Naive B cell (primary cell): ENCODE measurements at regions not wholly inside any gene's neighbourhood (a gene's known extent, or its start where the extent isn't known, plus 50 kb on each side); places are given as distances from the start of the nearest gene placed in this dataset.

Experiments
- ATAC-seq, 2 donors: fragments of 150-1000 bp; cut with Tn5 transposase; 2 replicates each; pipeline ENCODE4 v1.10.0; 2021; ENCODE audit warnings: low read depth in 2 of 2, mild to moderate bottlenecking in 2 of 2, moderate library complexity in 2 of 2
- DNase-seq: peaks from one replicate; pipeline ENCODE4 v3.0.0; 2022
- H3K27ac Mint-ChIP-seq, 6 donors: one replicate each; pipeline ENCODE4 v1.8.0; 2020 to 2022; ENCODE audit warnings: mild to moderate bottlenecking in 6 of 6, mixed read lengths in 6 of 6, moderate library complexity in 5 of 6, inconsistent platforms in 2 of 6
- H3K27me3 Mint-ChIP-seq, 3 donors: one replicate each; pipeline ENCODE4 v1.8.0; 2021 to 2022; ENCODE audit warnings: mixed read lengths in 3 of 3, mild to moderate bottlenecking in 1 of 3
- H3K36me3 Mint-ChIP-seq, 2 donors: one replicate each; pipeline ENCODE4 v1.8.0; 2020 to 2022; ENCODE audit warnings: mixed read lengths in 2 of 2, inconsistent platforms in 1 of 2, mild to moderate bottlenecking in 1 of 2
- H3K4me1 Mint-ChIP-seq, 3 donors: one replicate each; pipeline ENCODE4 v1.8.0; 2020 to 2022; ENCODE audit warnings: mixed read lengths in 3 of 3, inconsistent platforms in 1 of 3, mild to moderate bottlenecking in 1 of 3, moderate library complexity in 1 of 3
- H3K4me3 Mint-ChIP-seq, 8 donors: one replicate each; pipeline ENCODE4 v1.8.0; 2020 to 2022; ENCODE audit warnings: mild to moderate bottlenecking in 8 of 8, mixed read lengths in 8 of 8, moderate library complexity in 8 of 8, inconsistent platforms in 2 of 8
- H3K9me3 Mint-ChIP-seq, 7 donors: one replicate each; pipeline ENCODE4 v1.8.0; 2020 to 2022; ENCODE audit warnings: mixed read lengths in 7 of 7, mild to moderate bottlenecking in 5 of 7, inconsistent platforms in 2 of 7, moderate library complexity in 1 of 7

DNA sequence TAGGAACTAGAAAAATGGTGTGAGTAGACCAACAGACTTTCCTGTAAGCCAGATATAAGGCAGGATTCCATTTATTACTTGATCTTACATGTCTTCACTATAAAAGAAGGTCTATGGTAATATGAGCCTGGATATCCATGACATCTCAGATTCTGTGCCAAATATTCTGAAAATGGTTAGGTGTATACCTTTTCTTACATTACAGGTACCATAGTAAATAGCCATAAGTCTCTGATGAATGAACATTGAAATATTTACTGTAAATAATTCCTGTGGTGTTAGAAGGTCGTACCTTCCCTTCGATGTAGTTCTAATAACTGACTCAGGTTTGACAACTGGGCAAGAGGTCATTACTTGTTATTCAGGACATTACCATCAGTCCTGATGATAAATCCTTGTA, 657.9 kb downstream of the BRINP3 start:
- ATAC-seq (no peak), DNase-seq (no peak)
- H3K4me1 Mint-ChIP-seq, result no peaks in the 10 kb centered on the region
- peaks cover 0 to 11% (median 2%) of the 10 kb centered on the region in 7 donors for H3K9me3 Mint-ChIP-seq
- no peaks in the 10 kb centered on the region for H3K27me3 Mint-ChIP-seq
- H3K36me3 Mint-ChIP-seq, result no peaks in the 10 kb centered on the region
- H3K27ac Mint-ChIP-seq, result no peak overlapping the region
- H3K4me3 Mint-ChIP-seq, result no peak overlapping the region

DNA sequence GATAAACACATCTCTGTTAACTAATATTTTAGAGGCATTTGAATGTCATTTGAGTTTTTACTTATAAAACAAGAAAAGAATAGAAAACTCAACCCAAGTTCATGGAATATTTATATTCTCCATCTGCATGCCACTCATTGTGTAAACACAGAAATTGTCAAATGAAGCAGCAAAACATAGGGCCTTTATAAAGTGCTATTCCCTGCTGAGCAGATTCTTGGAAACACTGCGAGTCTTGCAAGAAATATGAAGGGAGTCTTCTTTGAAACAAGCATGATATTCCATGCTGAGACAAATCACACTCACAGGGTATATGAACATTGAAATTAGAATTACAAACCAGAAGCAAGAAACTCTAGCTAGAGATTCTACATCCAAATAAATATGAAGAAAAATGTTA, 655.8 kb downstream of the BRINP3 start:
- H3K9me3 Mint-ChIP-seq, result peaks cover 0 to 10% (median 3%) of the 10 kb centered on the region in 7 donors
- ATAC-seq (no peak), DNase-seq (no peak)
- no peaks in the 10 kb centered on the region for H3K4me1 Mint-ChIP-seq
- H3K4me3 Mint-ChIP-seq, result no peak overlapping the region
- H3K27me3 Mint-ChIP-seq, result no peaks in the 10 kb centered on the region
- H3K36me3 Mint-ChIP-seq, result no peaks in the 10 kb centered on the region
- H3K27ac Mint-ChIP-seq, result no peak overlapping the region

DNA sequence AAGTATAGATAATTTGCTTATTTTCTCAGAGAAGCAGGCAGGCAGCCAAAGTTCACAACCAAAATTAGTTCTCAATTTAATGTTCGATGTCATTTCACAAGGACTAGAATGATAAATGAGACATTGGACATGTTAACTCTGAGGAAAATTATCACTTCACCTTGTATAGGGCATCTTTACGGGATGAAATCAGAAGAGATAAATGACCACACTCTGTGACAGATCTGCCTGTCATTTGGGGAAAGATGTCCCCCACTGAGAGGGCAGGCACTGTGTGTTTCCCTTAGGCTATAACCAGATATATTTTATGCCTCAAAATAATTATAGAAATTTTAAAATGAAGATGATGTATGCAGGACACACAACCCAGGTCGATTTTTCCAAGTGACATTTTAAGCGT, 642.9 kb downstream of the BRINP3 start:
- Mint-ChIP-seq H3K4me1 (no peaks in the 10 kb centered on the region), H3K27me3 (no peaks in the 10 kb centered on the region), H3K4me3 (no peak overlapping the region), H3K36me3 (no peaks in the 10 kb centered on the region), H3K27ac (no peak overlapping the region), H3K9me3 (peaks cover 0 to 1% (median 0%) of the 10 kb centered on the region in 7 donors)
- no peak for DNase-seq
- ATAC-seq, result no peak

DNA sequence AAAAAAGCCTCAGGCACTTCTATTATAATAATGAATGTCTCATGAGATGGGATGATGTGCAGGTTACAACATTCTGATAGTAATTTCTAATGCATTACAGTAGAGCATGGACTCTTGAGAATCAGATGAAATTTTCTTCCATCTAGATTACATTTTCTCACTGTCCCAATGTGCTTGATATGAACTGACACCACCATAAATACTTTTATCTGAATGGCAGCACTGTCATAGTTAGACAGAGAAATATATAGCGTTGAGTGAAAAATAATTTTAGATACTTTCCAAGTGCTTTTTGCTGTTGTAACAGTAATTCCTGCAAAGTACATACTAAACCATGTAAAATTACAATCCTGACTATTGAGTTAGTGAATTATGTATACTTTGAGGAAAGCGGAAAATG, 630.1 kb downstream of the BRINP3 start:
- Mint-ChIP-seq H3K27ac (no peak overlapping the region), H3K9me3 (peaks cover 0 to 5% (median 0%) of the 10 kb centered on the region in 7 donors), H3K36me3 (no peaks in the 10 kb centered on the region), H3K4me1 (no peaks in the 10 kb centered on the region), H3K4me3 (no peak overlapping the region), H3K27me3 (no peaks in the 10 kb centered on the region)
- DNase-seq (no peak), ATAC-seq (no peak)

DNA sequence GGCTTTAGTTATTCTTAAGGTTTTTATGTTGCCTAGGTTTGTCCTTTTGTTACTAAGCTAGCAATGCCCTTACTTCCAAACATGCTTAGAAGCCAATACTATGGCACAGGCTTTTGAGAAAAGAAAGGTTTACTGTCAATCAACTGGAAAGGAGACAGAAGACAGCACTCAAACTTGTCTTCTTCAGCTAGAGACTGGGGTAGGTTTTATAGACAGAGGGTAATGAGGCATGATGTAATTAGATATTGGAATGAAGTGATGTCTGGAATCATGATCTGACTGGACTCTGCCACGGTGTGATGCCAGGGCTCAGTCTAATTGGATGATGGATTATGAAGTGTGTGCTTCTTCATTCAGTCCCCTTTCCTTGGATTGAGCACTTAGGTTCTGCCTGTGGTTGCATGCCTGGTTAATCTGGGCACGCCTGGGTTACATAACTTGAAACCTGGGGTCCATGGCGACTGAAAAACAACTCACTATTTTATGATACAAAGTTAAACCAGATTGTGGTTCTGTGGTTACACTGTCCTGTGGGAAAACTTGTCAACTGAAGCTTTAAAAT, 625.8 kb downstream of the BRINP3 start:
- DNase-seq (no peak), ATAC-seq (no peak)
- no peak overlapping the region for H3K27ac Mint-ChIP-seq
- no peaks in the 10 kb centered on the region for H3K36me3 Mint-ChIP-seq
- H3K27me3 Mint-ChIP-seq, result no peaks in the 10 kb centered on the region
- no peaks in the 10 kb centered on the region for H3K4me1 Mint-ChIP-seq
- no peak overlapping the region for H3K4me3 Mint-ChIP-seq
- peaks cover 0 to 9% (median 4%) of the 10 kb centered on the region in 7 donors for H3K9me3 Mint-ChIP-seq

DNA sequence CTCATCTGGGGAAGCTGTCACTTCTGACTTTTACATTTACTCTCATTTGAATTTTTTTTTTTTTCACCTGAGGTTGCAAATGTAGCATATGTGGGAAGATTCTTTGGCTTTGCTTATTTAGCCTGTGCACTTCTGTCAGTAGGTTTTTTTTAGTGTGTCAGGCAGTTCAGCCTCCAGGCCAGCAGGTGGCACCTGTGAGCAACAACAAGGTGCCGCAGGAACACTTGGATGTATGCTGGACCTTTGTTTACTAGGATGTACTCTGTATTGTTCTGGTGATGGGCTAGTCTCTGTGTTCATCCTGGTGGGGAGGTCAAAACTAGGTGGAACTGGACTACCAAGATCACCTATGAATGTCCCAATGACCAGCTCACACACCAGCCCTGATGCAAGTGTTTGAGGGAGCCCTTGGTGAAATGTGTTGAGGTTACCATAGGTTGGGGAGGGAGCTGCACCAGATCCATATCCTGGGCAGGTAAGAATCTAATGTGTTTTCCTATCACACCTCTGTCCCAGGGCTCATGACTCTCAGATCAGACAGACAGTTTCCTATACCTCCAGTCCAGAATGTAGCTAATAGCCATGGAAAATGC, 618.2 kb downstream of the BRINP3 start:
- no peak for ATAC-seq
- no peak overlapping the region for H3K4me3 Mint-ChIP-seq
- H3K9me3 Mint-ChIP-seq, result peaks cover under 1 to 9% (median 4%) of the 10 kb centered on the region in 7 donors
- no peaks in the 10 kb centered on the region for H3K36me3 Mint-ChIP-seq
- H3K4me1 Mint-ChIP-seq, result no peaks in the 10 kb centered on the region
- H3K27me3 Mint-ChIP-seq, result no peaks in the 10 kb centered on the region
- DNase-seq, result no peak
- no peak overlapping the region for H3K27ac Mint-ChIP-seq

DNA sequence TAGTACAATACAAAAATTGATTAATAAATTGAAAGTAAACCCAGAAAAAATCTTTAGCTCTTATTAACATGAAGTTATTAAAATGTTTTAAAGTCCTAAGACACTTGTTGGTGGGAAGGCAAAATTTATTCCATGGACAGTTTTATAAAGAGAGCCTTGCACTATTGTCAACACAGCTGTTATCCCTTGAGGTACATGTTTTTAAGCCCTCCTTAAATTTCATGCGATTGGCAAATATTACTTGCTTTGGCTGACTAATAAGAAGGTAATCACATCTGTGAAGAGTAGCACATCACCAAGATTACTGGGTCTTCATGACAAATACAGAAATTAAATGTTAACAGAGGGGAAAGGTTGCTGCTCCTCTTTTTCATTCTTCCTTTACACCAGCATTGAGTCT, 611.1 kb downstream of the BRINP3 start:
- no peak for DNase-seq
- no peak overlapping the region for H3K4me3 Mint-ChIP-seq
- H3K27me3 Mint-ChIP-seq, result no peaks in the 10 kb centered on the region
- no peaks in the 10 kb centered on the region for H3K36me3 Mint-ChIP-seq
- ATAC-seq, result no peak
- H3K27ac Mint-ChIP-seq, result no peak overlapping the region
- H3K4me1 Mint-ChIP-seq, result no peaks in the 10 kb centered on the region
- peaks cover 0 to 2% (median 0%) of the 10 kb centered on the region in 7 donors for H3K9me3 Mint-ChIP-seq

DNA sequence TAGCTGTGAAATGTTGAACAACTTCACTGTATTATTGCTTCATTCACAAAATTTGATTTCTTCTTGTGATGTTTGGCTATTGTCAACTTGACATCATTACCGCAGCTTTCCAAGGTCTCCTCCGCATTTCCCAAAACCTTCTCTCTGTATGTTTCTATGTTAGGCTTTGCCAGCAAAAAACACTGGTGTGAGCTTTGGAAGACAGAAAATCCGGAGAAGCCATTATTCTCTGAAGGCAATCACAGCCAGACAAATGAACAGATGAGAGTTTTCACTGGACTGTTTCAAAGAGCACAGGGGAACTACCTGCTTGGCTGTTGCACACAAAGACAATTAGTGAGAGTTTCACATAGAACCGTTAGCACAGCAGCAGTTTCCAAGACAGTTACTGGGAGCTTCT, 609.6 kb downstream of the BRINP3 start:
- peaks cover 0 to 2% (median 0%) of the 10 kb centered on the region in 7 donors for H3K9me3 Mint-ChIP-seq
- no peak overlapping the region for H3K27ac Mint-ChIP-seq
- H3K4me1 Mint-ChIP-seq, result no peaks in the 10 kb centered on the region
- no peaks in the 10 kb centered on the region for H3K36me3 Mint-ChIP-seq
- no peak for DNase-seq
- no peak overlapping the region for H3K4me3 Mint-ChIP-seq
- no peaks in the 10 kb centered on the region for H3K27me3 Mint-ChIP-seq
- no peak for ATAC-seq

DNA sequence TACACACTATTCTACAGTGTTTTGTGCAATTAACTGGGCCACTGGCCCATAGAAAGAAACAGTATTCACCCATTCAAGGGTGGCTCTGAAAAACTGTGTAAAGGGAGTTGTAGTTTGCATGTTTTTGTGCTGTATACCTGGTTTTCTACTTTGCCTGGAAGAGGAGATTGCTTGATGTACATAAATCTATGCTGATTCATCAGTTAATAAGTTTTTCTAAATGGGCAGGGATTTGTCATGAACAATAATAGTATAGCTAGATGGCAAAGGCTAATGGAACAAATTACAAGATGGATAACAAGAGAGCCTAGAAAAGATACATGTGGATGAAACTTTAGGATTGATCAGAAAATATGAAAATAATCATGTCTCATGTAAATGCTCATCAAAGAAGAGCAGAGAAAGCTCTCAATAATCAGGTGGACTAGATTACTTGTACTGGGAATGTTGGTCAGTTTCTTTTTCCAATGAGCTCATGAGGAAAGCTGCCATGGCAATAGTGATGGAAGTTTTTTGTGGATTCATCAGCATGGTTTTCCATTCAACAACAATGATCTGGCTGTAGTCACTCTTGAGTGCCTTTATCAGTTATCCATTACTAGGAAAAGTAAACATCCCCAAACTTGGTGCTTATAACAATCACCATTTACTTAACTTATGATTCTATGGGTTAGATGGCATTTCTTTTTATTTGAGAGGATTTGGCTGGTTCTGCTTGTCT, 602.8 kb downstream of the BRINP3 start:
- Mint-ChIP-seq H3K27ac (no peak overlapping the region), H3K4me1 (no peaks in the 10 kb centered on the region), H3K27me3 (no peaks in the 10 kb centered on the region), H3K36me3 (no peaks in the 10 kb centered on the region), H3K4me3 (peak overlapping the region in 1 of 8 donors; percentile 57), H3K9me3 (peaks cover 0 to 4% (median 0%) of the 10 kb centered on the region in 7 donors)
- DNase-seq (no peak), ATAC-seq (no peak)

DNA sequence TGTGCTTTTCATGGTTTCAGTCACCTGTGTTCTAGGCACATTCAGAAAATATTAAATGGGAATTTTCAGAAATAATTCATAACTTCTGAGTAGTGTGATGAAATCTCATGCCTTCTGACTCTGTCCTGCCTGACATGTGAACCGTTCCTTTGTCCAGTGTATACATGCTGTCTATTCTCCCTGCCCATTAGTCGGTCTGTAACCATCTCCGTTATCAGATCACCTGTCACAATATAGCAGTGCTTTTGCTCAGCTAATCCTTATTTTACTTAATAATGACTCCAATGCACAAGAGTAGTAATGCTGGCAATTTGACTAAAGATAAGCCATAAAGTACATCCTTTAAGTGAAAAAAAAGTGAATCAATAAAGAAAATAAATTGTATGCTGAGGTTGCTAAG, 597.5 kb downstream of the BRINP3 start:
- no peaks in the 10 kb centered on the region for H3K36me3 Mint-ChIP-seq
- ATAC-seq, result no peak
- no peaks in the 10 kb centered on the region for H3K27me3 Mint-ChIP-seq
- no peak for DNase-seq
- H3K27ac Mint-ChIP-seq, result no peak overlapping the region
- H3K4me3 Mint-ChIP-seq, result no peak overlapping the region
- no peaks in the 10 kb centered on the region for H3K4me1 Mint-ChIP-seq
- peaks cover 0 to 9% (median 0%) of the 10 kb centered on the region in 7 donors for H3K9me3 Mint-ChIP-seq

DNA sequence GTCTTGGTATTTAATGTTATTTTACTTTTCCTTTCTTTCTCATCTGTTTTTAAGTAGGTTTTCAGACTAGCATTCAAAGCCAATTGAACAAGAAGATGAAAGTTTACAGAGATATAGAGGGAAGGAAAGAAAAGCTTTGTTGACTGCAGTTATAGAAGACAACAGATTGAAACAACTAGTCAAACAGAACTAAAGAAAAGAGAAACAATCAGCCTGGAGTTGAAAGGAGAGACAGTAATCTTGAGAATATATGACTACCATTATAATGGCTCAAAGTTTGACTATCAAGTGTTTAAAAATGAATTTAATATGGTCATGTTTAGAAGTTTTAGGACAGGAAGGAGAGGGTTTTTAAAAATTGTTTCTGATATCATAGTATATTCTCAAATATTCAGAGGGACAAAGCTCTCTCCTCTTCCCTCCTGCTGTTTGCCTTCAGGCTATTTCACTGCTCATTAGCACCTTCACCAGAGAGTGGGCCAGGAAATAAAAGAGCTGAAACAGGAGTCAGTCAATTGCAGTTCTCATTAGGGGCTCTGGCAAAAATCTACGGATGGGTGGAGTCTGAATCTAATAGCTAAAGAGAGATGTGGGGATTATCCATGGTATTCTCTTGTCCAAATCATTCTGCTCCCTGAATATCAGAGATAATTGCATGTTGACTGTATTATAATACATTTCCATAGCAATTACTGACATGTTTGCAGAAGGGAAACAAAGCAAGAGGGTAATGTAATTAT, 577.8 kb downstream of the BRINP3 start:
- Mint-ChIP-seq H3K4me3 (no peak overlapping the region), H3K27me3 (no peaks in the 10 kb centered on the region), H3K27ac (no peak overlapping the region), H3K4me1 (no peaks in the 10 kb centered on the region), H3K9me3 (peaks cover 0 to 8% (median 1%) of the 10 kb centered on the region in 7 donors), H3K36me3 (no peaks in the 10 kb centered on the region)
- no peak for ATAC-seq
- no peak for DNase-seq

DNA sequence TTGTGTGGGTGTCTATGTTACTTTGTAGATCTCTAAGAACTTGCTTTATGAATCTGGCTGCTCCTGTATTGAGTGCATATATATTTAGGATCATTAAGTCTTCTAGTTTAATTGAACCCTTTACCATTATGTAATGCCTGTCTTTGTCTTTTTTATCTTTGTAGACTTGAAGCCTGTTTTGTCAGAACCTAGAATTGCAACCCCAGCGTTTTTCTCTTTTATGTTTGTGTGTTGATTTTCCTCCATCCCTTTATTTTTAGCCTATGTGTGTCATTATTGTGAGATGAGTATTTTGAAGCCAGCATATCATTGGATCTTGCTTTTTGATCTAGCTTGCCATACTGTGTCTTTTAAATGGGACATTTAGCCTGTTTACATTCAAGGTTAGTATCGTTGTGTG, 573.2 kb downstream of the BRINP3 start:
- Mint-ChIP-seq H3K27me3 (no peaks in the 10 kb centered on the region), H3K4me1 (no peaks in the 10 kb centered on the region), H3K4me3 (no peak overlapping the region), H3K36me3 (no peaks in the 10 kb centered on the region), H3K27ac (no peak overlapping the region), H3K9me3 (peaks cover 0 to 8% (median 2%) of the 10 kb centered on the region in 7 donors)
- ATAC-seq, result no peak
- no peak for DNase-seq

DNA sequence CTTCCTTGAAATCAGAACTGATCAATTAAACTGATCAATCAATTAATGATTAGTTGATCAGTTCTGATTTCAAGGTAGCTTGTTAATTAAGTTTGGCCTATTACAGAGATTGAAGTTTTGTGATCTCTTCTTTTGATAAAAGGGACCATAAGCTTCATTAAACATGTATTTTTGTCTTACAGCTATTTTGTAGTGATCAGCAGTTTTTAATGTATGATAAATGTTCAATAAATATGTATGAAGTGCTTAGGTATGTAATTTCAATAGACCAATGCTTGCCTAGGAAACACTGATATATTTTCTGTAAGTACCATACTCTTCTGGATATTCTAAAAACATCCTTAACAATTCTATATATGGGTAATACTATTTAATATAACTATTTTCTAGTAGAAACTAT, 569.6 kb downstream of the BRINP3 start:
- DNase-seq (no peak), ATAC-seq (no peak)
- H3K27me3 Mint-ChIP-seq, result no peaks in the 10 kb centered on the region
- no peaks in the 10 kb centered on the region for H3K4me1 Mint-ChIP-seq
- no peak overlapping the region for H3K4me3 Mint-ChIP-seq
- peaks cover 0 to 13% (median 2%) of the 10 kb centered on the region in 7 donors for H3K9me3 Mint-ChIP-seq
- H3K36me3 Mint-ChIP-seq, result no peaks in the 10 kb centered on the region
- no peak overlapping the region for H3K27ac Mint-ChIP-seq

DNA sequence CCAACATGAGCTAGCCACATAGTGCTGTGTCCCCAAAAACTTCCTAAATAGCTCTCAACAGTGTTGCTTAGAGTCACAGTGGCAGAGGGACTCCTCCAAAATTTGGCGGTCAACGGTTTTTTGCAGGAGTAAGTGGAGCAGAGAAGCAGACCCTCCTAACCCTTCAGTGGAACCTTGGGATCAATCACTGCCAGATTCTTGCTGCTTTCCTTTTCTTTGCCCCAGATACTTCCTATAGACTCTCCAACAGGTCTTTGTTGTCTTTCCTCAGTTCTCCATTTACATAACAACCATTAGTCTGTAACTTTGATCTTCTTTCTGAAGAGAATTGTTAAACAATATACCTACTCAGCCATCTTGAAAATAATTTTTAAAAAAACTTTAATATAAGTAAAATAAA, 556.1 kb downstream of the BRINP3 start:
- H3K4me1 Mint-ChIP-seq, result no peaks in the 10 kb centered on the region
- ATAC-seq, result no peak
- H3K36me3 Mint-ChIP-seq, result no peaks in the 10 kb centered on the region
- H3K27ac Mint-ChIP-seq, result no peak overlapping the region
- no peak for DNase-seq
- no peak overlapping the region for H3K4me3 Mint-ChIP-seq
- H3K27me3 Mint-ChIP-seq, result no peaks in the 10 kb centered on the region
- H3K9me3 Mint-ChIP-seq, result peaks cover 0 to 34% (median 15%) of the 10 kb centered on the region in 7 donors
